ENCODE measurements at regions not wholly inside any gene's neighbourhood (a gene's known extent, or its start where the extent isn't known, plus 50 kb on each side); places are given as distances from the start of the nearest gene placed in this dataset.

- DNase-seq (ENCODE audit: low read depth), result no peak
Observed at GRCh38 chr2:6068429-6068828, 376.2 kb downstream of the SOX11 start.

- no peak for DNase-seq (ENCODE audit: low read depth)
Observed at GRCh38 chr2:6069381-6069780, 377.2 kb downstream of the SOX11 start.

GRCh38 chr2:6071519-6071918 is 379.3 kb downstream of the SOX11 start:
- DNase-seq (ENCODE audit: low read depth), result no peak

DNA sequence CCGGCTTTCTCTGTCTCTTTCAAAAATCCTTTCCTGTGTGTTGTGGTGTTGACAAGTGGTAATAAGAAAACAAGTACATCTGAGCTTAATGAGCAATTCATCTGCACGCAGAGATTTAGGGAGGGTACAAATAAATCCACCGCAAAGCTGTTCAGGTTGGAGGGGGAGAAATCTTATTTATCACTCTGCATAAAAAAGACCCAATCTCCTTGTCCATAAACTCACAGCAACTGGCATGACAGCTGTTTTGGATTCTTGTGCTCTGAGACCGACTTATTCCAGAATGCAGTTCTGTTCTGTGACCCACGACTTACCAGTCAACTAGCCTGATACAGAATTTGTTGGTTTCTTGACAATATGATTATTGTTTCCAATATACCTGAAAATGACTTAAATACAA is 380.1 kb downstream of the SOX11 start:
- DNase-seq (ENCODE audit: low read depth), result no peak

- no peak for DNase-seq (ENCODE audit: low read depth)
Observed at GRCh38 chr2:6072768-6073167, 380.6 kb downstream of the SOX11 start.

- DNase-seq (ENCODE audit: low read depth), result peak; percentile 8
Observed at GRCh38 chr2:6073191-6074088, 381.3 kb downstream of the SOX11 start.

GRCh38 chr2:6074089-6074643 is 382.0 kb downstream of the SOX11 start:
- DNase-seq (ENCODE audit: low read depth), result no peak

GRCh38 chr2:6077585-6077984 is 385.4 kb downstream of the SOX11 start:
- DNase-seq (ENCODE audit: low read depth), result no peak

- no peak for DNase-seq (ENCODE audit: low read depth)
Observed at GRCh38 chr2:6078414-6078813, 386.2 kb downstream of the SOX11 start.

- no peak for DNase-seq (ENCODE audit: low read depth)
Observed at GRCh38 chr2:6079405-6079804, 387.2 kb downstream of the SOX11 start.

DNA sequence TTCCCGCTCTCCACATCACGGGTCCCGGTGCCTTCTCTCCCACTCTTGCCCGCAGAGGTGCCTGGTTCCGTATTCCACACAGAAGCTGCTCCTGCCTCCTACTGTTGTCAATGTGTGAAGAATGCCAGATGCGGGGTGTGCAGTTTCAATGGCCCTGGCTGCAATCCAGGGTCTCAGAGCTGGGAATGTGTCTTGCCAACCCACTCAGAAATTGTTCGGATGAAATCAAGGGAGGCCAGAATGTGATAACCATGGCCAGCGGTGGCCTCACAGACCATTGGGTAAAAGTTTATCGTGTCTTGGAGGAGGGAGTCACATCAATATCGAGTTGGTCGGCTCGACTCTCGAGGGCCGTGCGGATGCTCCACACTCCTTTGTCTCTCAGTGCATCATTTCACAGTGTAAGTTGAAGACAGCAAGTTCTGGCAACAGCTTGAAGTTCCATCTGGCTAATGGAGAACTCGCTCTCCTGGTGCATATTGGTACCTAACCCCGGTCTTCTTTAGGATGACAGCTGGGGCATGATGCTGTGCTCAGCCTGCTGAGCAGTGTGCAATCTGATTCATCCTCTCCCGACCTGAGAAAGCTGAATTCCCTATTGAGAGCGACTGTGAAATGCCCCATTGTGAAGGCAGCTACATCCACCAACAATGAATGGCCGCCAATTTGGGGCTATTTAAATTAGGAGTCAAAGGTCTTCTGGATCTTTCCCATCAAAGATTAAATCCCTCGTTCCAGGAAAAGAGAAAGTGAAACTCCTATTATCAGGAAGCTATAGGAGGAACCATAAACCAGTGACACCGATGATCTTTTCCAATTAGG is 389.0 kb downstream of the SOX11 start:
- DNase-seq (ENCODE audit: low read depth), result no peak

GRCh38 chr2:6081955-6082624 is 389.9 kb downstream of the SOX11 start:
- no peak for DNase-seq (ENCODE audit: low read depth)

DNA sequence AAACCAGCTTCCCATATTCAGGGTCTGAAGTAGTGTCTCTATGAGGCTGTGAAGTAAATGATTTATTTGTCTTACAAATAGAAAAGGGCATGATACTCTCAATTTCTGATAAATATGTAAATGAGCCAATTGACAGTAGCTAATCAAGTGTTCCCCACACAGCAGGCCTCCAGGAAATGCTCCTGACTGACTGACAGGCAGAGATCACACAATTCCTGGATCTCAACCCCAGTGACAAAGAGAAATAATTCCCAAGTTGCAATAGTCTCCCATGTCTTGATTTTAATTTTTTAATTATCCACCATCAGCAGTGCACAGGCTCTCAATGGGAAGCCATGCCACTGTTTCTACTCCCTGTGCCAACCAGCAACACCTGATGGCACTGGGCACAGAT is 390.4 kb downstream of the SOX11 start:
- DNase-seq (ENCODE audit: low read depth), result no peak

- no peak for DNase-seq (ENCODE audit: low read depth)
Observed at GRCh38 chr2:6083136-6083535, 391.0 kb downstream of the SOX11 start.

GRCh38 chr2:6089474-6089873 is 397.3 kb downstream of the SOX11 start:
- DNase-seq (ENCODE audit: low read depth), result no peak

DNA sequence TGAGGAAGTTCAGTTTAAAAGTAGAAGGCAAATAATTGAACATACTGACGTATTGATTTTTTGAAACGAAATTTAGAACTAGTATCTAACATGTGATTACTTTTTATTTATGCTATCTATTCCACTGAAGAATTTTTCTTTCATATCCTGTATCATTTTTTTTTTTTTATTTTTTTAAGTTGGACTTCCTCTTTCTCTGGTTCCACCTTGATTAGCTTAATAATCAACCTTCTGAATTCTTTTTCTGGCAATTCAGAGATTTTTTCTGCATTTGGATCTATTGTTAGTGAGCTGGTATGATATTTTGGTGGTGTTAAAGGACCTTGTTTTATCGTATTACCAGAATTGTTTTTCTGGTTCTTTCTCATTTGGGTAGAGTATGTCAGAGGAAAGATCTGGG is 411.2 kb downstream of the SOX11 start:
- no peak for DNase-seq (ENCODE audit: low read depth)

DNA sequence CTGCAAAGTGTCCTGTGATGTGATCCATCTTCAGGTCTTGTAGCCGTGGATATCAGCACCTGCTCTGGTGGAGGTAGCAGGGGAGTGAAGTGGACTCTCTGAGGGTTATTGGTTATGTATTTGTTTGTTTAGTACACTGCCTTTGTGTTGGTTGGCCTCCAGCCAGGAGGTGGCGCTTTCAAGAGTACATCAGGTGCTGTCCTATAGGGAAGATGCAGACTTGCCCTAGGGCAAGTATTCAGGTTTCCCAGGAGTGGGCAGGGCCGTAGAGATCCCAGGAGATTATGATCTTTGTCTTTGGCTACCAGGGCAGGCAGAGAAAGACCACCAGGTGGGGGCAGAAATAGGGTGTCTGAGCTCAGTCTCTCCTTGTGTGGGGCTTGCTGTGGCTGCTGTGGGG is 411.8 kb downstream of the SOX11 start:
- no peak for DNase-seq (ENCODE audit: low read depth)

DNA sequence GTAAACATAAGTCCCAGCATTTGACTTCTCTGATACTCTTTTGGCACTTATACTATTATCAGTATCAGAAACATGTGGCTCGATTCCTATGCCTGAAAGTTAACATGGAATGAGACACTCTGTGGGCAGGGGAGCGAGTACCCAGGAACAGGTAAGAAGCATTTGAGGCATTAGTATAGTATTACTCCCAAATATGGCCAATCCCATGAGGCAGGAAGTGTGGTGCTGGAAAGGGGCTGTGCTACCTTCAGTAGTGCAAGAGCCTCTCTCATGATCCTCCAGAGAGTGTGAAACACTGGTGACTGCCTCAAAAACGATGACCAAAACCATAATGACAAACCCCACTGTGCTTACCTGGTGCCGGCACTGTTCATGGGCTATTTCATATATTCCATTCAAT is 415.1 kb downstream of the SOX11 start:
- no peak for DNase-seq (ENCODE audit: low read depth)

DNA sequence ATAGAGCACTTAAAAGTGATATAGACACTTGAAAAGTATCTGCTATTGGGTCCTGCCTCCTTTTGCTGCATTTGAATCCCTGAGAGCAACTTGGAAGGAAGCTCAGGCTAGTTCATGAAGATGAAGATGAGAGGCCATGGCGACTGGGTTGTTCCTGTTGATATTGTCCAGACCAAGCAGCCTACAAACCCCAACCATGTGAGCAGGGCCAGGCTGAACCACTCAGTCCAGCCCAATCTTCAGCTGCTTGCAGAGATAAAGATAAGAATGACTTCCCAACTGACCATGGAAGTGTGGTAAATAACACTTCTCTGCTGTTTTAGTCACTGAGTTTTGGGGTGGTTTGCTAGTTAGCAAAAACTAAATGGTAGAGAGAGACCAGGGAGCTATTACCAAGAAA is 417.6 kb downstream of the SOX11 start:
- DNase-seq (ENCODE audit: low read depth), result no peak

DNA sequence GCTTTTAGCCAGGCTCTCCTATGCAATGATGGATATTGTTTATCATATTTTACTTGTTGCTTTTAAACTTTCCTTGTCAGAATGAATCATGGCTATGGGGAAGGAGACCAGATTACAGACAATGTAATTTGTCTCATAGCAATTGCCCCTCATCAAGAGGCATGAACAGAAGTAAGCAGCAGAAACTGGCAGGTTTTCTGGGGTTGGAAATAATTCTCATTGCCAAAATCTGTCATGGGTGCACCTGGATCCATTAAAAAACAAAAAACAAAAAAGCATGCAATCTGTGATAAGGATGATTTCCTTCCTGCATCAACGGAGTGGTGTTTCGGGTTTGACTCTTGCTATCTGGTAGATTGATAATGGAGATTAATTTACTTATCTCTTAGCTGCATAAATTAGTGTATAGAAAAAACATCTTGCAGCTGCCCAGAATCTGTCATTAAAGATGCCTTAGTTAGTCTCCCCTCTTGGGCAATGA is 419.6 kb downstream of the SOX11 start:
- DNase-seq (ENCODE audit: low read depth), result no peak

DNA sequence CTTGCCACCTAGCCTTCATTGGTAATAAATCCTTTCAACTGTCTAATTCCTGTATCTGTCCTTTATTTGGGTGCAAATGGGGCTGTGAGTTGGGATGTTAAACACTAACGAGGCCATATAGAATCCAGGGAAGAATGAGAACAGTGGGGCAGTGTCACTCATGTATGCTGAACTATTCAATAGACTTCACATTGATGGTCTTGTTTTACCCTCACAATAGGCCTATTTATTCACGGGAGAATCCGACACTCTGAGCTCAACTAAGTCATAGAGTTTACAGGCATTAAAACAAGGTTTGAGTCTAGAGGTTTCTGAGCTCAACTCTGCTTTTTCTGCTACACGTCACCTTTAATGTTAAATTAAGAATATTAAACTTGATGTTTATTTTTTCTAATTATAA is 421.6 kb downstream of the SOX11 start:
- no peak for DNase-seq (ENCODE audit: low read depth)

DNA sequence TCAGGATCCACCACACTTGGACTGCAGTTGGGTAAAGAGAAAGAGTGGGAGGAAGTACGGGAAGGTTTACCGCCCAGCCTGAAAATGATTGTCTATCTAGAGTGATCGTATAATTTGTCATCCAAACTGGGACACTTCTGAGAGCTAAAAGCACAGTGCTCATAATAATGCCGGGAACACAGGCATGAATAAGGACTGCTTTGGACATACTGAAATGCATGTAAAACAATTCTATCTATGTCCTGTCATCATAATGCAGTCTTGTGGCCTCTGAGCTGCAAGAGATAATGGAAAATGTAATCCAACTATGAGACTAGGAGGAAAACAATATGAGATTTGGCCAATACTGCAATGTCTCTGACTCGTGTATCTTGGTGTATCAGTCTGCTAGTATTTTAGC is 435.5 kb downstream of the SOX11 start:
- DNase-seq (ENCODE audit: low read depth), result no peak
